ENCODE measurements at regions not wholly inside any gene's neighbourhood (a gene's known extent, or its start where the extent isn't known, plus 50 kb on each side); places are given as distances from the start of the nearest gene placed in this dataset.
A peak's percentile ranks its signal among the peaks of the same experiment; 100 is the strongest.

- DNase-seq (ENCODE audit: low read depth in 2 of 2): no peak
Observed at GRCh38 chr16:85390511-85391174, 222.5 kb upstream of the GSE1 start.

GRCh38 chr16:85391175-85391707 is 221.9 kb upstream of the GSE1 start:
- no peak for DNase-seq (ENCODE audit: low read depth in 2 of 2)

- DNase-seq (ENCODE audit: low read depth in 2 of 2): no peak
Observed at GRCh38 chr16:85391769-85392583, 221.1 kb upstream of the GSE1 start.

- no peak for DNase-seq (ENCODE audit: low read depth in 2 of 2)
Observed at GRCh38 chr16:85392756-85393673, 220.1 kb upstream of the GSE1 start.

- peak; percentile 59 to 60 for DNase-seq (ENCODE audit: low read depth in 2 of 2)
Observed at GRCh38 chr16:85393674-85394451, 219.3 kb upstream of the GSE1 start.

- DNase-seq (ENCODE audit: low read depth in 2 of 2): no peak
Observed at GRCh38 chr16:85394456-85395206, 218.5 kb upstream of the GSE1 start.

GRCh38 chr16:85395207-85395912 is 217.8 kb upstream of the GSE1 start:
- no peak for DNase-seq (ENCODE audit: low read depth in 2 of 2)

GRCh38 chr16:85395913-85396878 is 216.9 kb upstream of the GSE1 start:
- no peak for DNase-seq (ENCODE audit: low read depth in 2 of 2)

- no peak for DNase-seq (ENCODE audit: low read depth in 2 of 2)
Observed at GRCh38 chr16:85396879-85397871, 215.9 kb upstream of the GSE1 start.

GRCh38 chr16:85398050-85398451 is 215.1 kb upstream of the GSE1 start:
- DNase-seq (ENCODE audit: low read depth in 2 of 2): no peak

- no peak for DNase-seq (ENCODE audit: low read depth in 2 of 2)
Observed at GRCh38 chr16:85398688-85399582, 214.2 kb upstream of the GSE1 start.

GRCh38 chr16:85399583-85400284 is 213.4 kb upstream of the GSE1 start:
- DNase-seq (ENCODE audit: low read depth in 2 of 2): no peak

GRCh38 chr16:85400305-85401205 is 212.6 kb upstream of the GSE1 start:
- no peak for DNase-seq (ENCODE audit: low read depth in 2 of 2)

GRCh38 chr16:85401370-85401916 is 211.7 kb upstream of the GSE1 start:
- DNase-seq (ENCODE audit: low read depth in 2 of 2): no peak

Data from activated CD4-positive, alpha-beta T cell treated with anti-CD3 and anti-CD28 coated beads for 24 hours (primary cell).